Keratinocyte (primary cell): ENCODE measurements at regions not wholly inside any gene's neighbourhood (a gene's known extent, or its start where the extent isn't known, plus 50 kb on each side); places are given as distances from the start of the nearest gene placed in this dataset.
"Not testable (repeated sequence)": the region's sequence is repeated elsewhere in the genome, so short reads cannot be mapped to it uniquely, and the experiment has no call there.

Experiments used
- DNase-seq: peaks from one replicate; pipeline ENCODE4 v3.0.0-alpha.2; 2011; ENCODE audit warnings: low read depth, missing footprints, low spot score
- FAIRE-seq: peaks from 2 replicates; lab custom pipeline; 2011; peaks lifted over from hg19 to GRCh38; lab: Jason Lieb, UNC
- H2AFZ ChIP-seq: 2 replicates; pipeline ENCODE4 v1.6.0; 2012; ENCODE audit warnings: low read length, control low read depth, inconsistent platforms; ENCODE audit not compliant: control insufficient read depth
- H3K27ac ChIP-seq: 2 replicates; pipeline ENCODE4 v1.5.1; 2011; ENCODE audit warnings: low read length; ENCODE audit not compliant: control insufficient read depth, insufficient read depth
- H3K27me3 ChIP-seq: 3 replicates; pipeline ENCODE4 v1.6.0; 2011; ENCODE audit warnings: low read length; ENCODE audit not compliant: control insufficient read depth, insufficient read depth; ENCODE audit errors: extremely low read depth
- H3K36me3 ChIP-seq, 2 experiments: 2 replicates in 1 of 2; 3 replicates in 1 of 2; pipeline ENCODE4 v1.5.1; 2011; ENCODE audit warnings: low read length in 2 of 2, mild to moderate bottlenecking in 1 of 2; ENCODE audit not compliant: control insufficient read depth in 2 of 2, insufficient read depth in 2 of 2; ENCODE audit errors: extremely low read depth in 1 of 2
- H3K4me1 ChIP-seq: 3 replicates; pipeline ENCODE4 v1.5.1; 2011; ENCODE audit warnings: low read length; ENCODE audit not compliant: control insufficient read depth, insufficient read depth; ENCODE audit errors: extremely low read depth
- H3K4me2 ChIP-seq: 3 replicates; pipeline ENCODE4 v1.6.0; 2011; ENCODE audit warnings: low read depth, low read length; ENCODE audit not compliant: control insufficient read depth, insufficient read depth; ENCODE audit errors: extremely low read depth
- H3K4me3 ChIP-seq, 3 experiments: fragments of 200-600 bp in 1 of 3; sonication (generic) in 1 of 3; 2 replicates in 2 of 3; 3 replicates in 1 of 3; pipeline ENCODE4 v1.5.1; 2011 to 2016; ENCODE audit warnings: low read length in 3 of 3, mild to moderate bottlenecking in 3 of 3, control low read depth in 2 of 3, inconsistent platforms in 1 of 3, low read depth in 1 of 3, mixed read lengths in 1 of 3, mixed run types in 1 of 3, moderate library complexity in 1 of 3; ENCODE audit not compliant: control insufficient read depth in 2 of 3, insufficient read depth in 2 of 3; ENCODE audit errors: extremely low read depth in 1 of 3
- H3K79me2 ChIP-seq: 2 replicates; pipeline ENCODE4 v1.6.0; 2012; ENCODE audit warnings: low read length; ENCODE audit not compliant: control insufficient read depth, insufficient read depth
- H3K9ac ChIP-seq: 3 replicates; pipeline ENCODE4 v1.6.0; 2011; ENCODE audit warnings: low read length; ENCODE audit not compliant: control insufficient read depth, insufficient read depth; ENCODE audit errors: extremely low read depth
- H3K9me1 ChIP-seq: 3 replicates; pipeline ENCODE4 v1.6.0; 2011; ENCODE audit warnings: low read length; ENCODE audit not compliant: control insufficient read depth, insufficient read depth; ENCODE audit errors: extremely low read depth
- H3K9me3 ChIP-seq: 2 replicates; pipeline ENCODE4 v1.5.1; 2012; ENCODE audit warnings: low read depth, low read length; ENCODE audit not compliant: control insufficient read depth
- H4K20me1 ChIP-seq: 3 replicates; pipeline ENCODE4 v1.6.0; 2011; ENCODE audit warnings: low read length; ENCODE audit not compliant: control insufficient read depth, insufficient read depth; ENCODE audit errors: extremely low read depth
- dilution Hi-C: fragments of 300-500 bp; cut with MboI; formaldehyde crosslinking; loops from one replicate; pipeline ENCODE4 v1.7.0; 2020; ENCODE audit warnings: low sequenced_read_pairs; ENCODE audit not compliant: extremely low pct_ligation_motif_present

- H3K9me1 ChIP-seq, H3K79me2 ChIP-seq, H2AFZ ChIP-seq, H3K27me3 ChIP-seq, DNase-seq, H4K20me1 ChIP-seq, H3K4me2 ChIP-seq, H3K4me1 ChIP-seq, H3K9me3 ChIP-seq, FAIRE-seq, H3K4me3 ChIP-seq, H3K9ac ChIP-seq, H3K27ac ChIP-seq, dilution Hi-C loops, H3K36me3 ChIP-seq: not testable (repeated sequence)
These were observed 1476.2 kb upstream of the DEFB115 start for GRCh38 chr20:29781217-29781616.

- DNase-seq, H3K4me2 ChIP-seq, H3K36me3 ChIP-seq, H4K20me1 ChIP-seq, H3K27me3 ChIP-seq, H3K4me1 ChIP-seq, H2AFZ ChIP-seq, H3K79me2 ChIP-seq, FAIRE-seq, H3K9ac ChIP-seq, H3K4me3 ChIP-seq, dilution Hi-C loops, H3K9me1 ChIP-seq, H3K27ac ChIP-seq, H3K9me3 ChIP-seq: not testable (repeated sequence)
These were observed 1475.6 kb upstream of the DEFB115 start for GRCh38 chr20:29781891-29782290.

- H3K27me3 ChIP-seq, H3K27ac ChIP-seq, H3K4me1 ChIP-seq, H4K20me1 ChIP-seq, H3K9me3 ChIP-seq, FAIRE-seq, H3K4me2 ChIP-seq, H3K36me3 ChIP-seq, DNase-seq, H3K4me3 ChIP-seq, H2AFZ ChIP-seq, H3K9me1 ChIP-seq, H3K9ac ChIP-seq, dilution Hi-C loops, H3K79me2 ChIP-seq: not testable (repeated sequence)
These were observed 1470.0 kb upstream of the DEFB115 start for GRCh38 chr20:29787456-29787855.
